Lower leg skin (tissue), 4 donors: ENCODE measurements at regions not wholly inside any gene's neighbourhood (a gene's known extent, or its start where the extent isn't known, plus 50 kb on each side); places are given as distances from the start of the nearest gene placed in this dataset.
A peak's percentile ranks its signal among the peaks of the same experiment; 100 is the strongest.

Source experiments
- DNase-seq, 2 donors: peaks; one replicate each; pipeline ENCODE4 v3.0.0-alpha.2; 2019; ENCODE audit warnings: low spot score in 2 of 2
- H3K4me3 ChIP-seq: fragments of 200-600 bp; sonication (generic); 2 replicates; pipeline ENCODE4 v1.5.1; 2017; ENCODE audit warnings: mild to moderate bottlenecking, low read depth; ENCODE audit not compliant: poor library complexity, severe bottlenecking
- CTCF ChIP-seq, 3 donors: fragments of 450-650 bp; IDR thresholded peaks; one replicate each; pipeline ENCODE4 v1.5.1; 2016; ENCODE audit warnings: antibody characterized with exemption in 3 of 3, mild to moderate bottlenecking in 3 of 3, moderate library complexity in 2 of 3
- POLR2A ChIP-seq, 2 donors: fragments of 450-650 bp; IDR thresholded peaks; one replicate each; pipeline ENCODE4 v1.6.1; 2016 to 2017; ENCODE audit warnings: antibody characterized with exemption in 2 of 2, mild to moderate bottlenecking in 1 of 2, moderate library complexity in 1 of 2
- WGBS, 2 donors: methylation state at CpG; one replicate each; pipeline ENCODE4 v1.1.5; 2018; 5-methylcytosine and 5-hydroxymethylcytosine counted together
- intact Hi-C: fragments of 100-400 bp; cut with DNase I; formaldehyde crosslinking; loops from one replicate; pipeline ENCODE4 v1.15.0; 2023; ENCODE audit warnings: low total_unique reads

- peak in 1 of 2 donors; percentile 64 for DNase-seq
- TF ChIP-seq POLR2A (IDR thresholded peaks at IDR 0.05), result no peak
- TF ChIP-seq CTCF (IDR thresholded peaks at IDR 0.05), result no peak
- 78 to 87% methylated on average over 4 of the region's 4 CpGs for WGBS, 2 donors
- no peak overlapping the region for H3K4me3 ChIP-seq
- intact Hi-C loops, result no loop called here
Observed at GRCh38 chr17:77598241-77598620, 360.3 kb upstream of the TNRC6C start.

GRCh38 chr17:77599699-77600098 is 358.8 kb upstream of the TNRC6C start:
- intact Hi-C loops, result no loop called here
- no peak for DNase-seq
- TF ChIP-seq CTCF (IDR thresholded peaks at IDR 0.05) (no peak), POLR2A (IDR thresholded peaks at IDR 0.05) (no peak)
- H3K4me3 ChIP-seq, result no peak overlapping the region

GRCh38 chr17:77600346-77600745 is 358.2 kb upstream of the TNRC6C start:
- no peak overlapping the region for H3K4me3 ChIP-seq
- WGBS, 2 donors, result 97 to 98% methylated on average over 9 of the region's 9 CpGs
- DNase-seq, result peak in 1 of 2 donors; percentile 76
- intact Hi-C loops, result no loop called here
- TF ChIP-seq CTCF (IDR thresholded peaks at IDR 0.05) (no peak), POLR2A (IDR thresholded peaks at IDR 0.05) (no peak)

- WGBS, 2 donors, result 71 to 75% methylated on average over 18 of the region's 18 CpGs
- no peak overlapping the region for H3K4me3 ChIP-seq
- peak; percentile 42 to 92 for DNase-seq
- intact Hi-C loops, result no loop called here
- TF ChIP-seq CTCF (IDR thresholded peaks at IDR 0.05), result no peak
- TF ChIP-seq POLR2A (IDR thresholded peaks at IDR 0.05), result no peak
Observed at GRCh38 chr17:77601054-77601979, 357.2 kb upstream of the TNRC6C start.

GRCh38 chr17:77602062-77602746 is 356.3 kb upstream of the TNRC6C start:
- 40 to 45% methylated on average over 11 of the region's 11 CpGs for WGBS, 2 donors
- no peak for TF ChIP-seq CTCF (IDR thresholded peaks at IDR 0.05)
- no peak for TF ChIP-seq POLR2A (IDR thresholded peaks at IDR 0.05)
- H3K4me3 ChIP-seq, result no peak overlapping the region

More at GRCh38 chr17:77602062-77602746, 356.3 kb upstream of the TNRC6C start:
- DNase-seq, result peak; percentile 58 to 93
- intact Hi-C loops, result no loop called here
